Fibroblast of skin of right quadriceps (primary cell): ENCODE measurements at regions not wholly inside any gene's neighbourhood (a gene's known extent, or its start where the extent isn't known, plus 50 kb on each side); places are given as distances from the start of the nearest gene placed in this dataset.

ENCODE experiments used
- DNase-seq: peaks from one replicate; pipeline ENCODE4 v3.0.0-alpha.2; 2013

DNA sequence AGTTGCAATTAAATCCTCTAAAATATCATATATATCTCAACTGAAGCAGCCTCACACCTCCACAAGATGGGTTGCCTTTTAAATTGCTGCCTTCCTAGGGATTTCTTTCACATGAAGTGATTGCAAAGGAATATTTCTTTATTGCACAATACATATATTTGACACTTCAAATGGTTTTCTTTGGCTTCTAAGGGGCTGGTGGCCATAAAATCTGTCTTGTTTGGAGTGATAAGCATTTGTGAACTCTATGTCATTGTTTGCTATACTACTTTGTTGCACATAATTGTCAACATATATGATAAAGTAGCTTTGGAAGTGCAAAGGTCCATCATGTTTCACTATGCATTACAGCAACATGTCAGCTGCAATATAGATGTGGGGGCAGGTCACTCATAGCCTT, 2380.9 kb downstream of the PCDH9 start:
- DNase-seq: peak; percentile 2

DNA sequence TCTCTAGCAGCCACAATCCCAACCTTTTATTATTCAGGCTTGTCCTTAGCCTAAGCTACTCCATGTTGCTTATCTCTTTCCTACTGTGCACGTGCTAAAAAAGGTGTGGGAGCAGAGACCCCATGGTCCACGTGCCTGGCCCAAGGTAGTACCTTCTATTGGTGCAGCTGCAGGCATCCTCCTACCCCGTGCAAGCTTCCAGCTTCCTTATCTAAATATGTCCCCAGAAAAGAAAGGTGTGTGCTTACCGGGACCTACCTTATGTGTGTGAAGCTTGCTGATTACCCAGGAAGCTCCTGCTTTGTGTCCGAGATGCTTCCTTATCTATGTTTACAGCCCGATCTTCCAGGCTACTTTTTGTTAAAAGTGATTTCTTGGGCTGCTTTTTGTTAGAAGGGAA, 2382.4 kb downstream of the PCDH9 start:
- DNase-seq: no peak

GRCh38 chr13:64845110-64845509, 2385.0 kb downstream of the PCDH9 start:
- no peak for DNase-seq

DNA sequence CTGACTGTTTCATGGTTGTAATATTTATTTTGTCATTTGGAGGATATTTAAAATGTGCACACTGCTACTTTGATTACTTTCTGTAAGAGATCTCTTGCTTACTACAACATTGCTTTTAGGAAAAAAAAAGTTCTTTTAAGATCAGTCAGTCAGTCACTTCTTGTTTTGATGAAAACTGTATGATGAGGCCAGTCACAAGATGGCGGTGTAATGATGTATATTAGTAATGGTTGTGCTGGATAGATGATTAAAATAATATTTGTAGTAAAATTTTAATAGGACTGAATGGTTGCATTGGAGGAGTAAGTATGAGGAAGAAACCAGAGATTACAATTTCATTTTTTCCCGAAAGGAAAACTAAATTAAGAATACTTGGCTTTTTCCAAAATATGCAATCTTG, 2411.1 kb downstream of the PCDH9 start:
- DNase-seq: no peak

GRCh38 chr13:64817691-64818090, 2412.4 kb downstream of the PCDH9 start:
- peak; percentile 39 for DNase-seq

DNA sequence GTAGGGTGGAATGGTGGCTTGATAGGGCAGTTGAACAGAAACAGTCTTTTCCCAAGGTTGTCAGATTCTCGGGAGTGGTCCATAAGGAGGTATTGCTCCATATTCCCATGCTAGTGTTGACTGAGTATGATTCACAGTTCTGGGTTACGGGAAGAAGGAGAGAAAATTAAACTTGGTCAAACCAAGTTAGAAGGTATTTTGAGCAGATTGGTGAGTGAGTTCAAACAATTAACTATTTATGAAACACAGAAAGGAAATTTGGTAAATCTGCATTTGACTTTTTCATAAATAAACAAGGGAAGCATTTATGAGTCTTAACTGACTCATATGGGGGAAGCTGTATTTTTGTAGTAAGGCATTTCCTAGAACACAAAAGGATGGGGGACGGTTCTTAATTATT, 2419.4 kb downstream of the PCDH9 start:
- peak; percentile 26 for DNase-seq

DNA sequence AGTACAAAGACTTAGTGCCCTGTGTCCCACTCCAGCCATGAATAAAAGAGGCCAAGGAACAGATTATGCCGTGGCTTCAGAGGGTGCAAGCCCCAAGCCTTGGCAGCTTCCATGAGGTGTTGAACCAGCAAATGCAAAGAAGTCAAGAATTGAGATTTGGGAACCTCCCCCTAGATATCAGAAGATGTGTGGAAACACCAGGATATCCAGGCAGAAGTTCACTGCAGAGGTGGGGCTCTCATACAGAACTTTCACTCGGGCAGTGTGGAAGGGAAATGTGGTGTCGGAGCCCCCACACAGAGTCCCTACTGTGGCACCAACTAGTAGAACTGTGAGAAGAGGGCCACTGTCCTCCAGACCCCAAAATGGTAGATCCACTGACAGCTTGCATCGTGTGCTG, 2421.4 kb downstream of the PCDH9 start:
- no peak for DNase-seq

DNA sequence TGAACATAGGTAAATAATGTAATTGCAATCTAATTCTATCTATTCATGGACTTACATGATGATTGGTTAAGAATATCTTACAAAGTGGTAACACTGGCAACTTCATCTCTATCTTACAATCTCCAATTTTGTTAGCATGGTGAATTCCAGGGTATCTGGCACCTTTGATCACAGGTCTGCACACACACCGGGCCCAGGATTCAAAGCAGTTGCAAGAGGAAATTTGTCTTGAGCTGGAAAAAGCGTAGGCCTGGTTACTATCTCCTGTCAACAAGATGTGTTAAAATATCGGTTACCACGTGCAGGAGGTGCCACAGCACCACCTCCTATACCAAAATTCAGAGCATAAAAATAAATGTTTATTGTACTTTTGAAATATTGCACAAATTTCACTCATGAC, 2428.4 kb downstream of the PCDH9 start:
- DNase-seq: no peak

GRCh38 chr13:64798422-64798821, 2431.7 kb downstream of the PCDH9 start:
- no peak for DNase-seq

GRCh38 chr13:64793592-64793991, 2436.5 kb downstream of the PCDH9 start:
- DNase-seq: no peak

- DNase-seq: no peak
Measured at GRCh38 chr13:64793131-64793530, 2437.0 kb downstream of the PCDH9 start.

DNA sequence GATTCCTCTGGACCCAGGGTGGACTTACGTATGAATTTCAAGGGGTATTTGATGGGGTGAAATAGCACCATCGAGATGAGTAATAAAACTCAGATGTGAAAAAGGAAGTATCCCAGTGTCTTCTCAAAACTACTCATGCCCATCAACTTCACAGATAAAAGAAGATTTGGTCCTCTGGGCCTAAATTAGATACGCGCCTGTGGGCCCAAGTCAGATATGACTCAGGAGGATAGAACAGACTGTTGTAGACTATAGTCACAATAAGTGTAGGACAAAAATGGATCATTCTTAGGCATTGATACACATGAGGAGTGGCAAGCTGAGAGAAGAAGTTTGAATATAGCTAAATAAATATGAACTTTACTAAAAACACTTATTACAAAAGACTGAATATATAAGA, 2438.8 kb downstream of the PCDH9 start:
- DNase-seq: no peak

DNA sequence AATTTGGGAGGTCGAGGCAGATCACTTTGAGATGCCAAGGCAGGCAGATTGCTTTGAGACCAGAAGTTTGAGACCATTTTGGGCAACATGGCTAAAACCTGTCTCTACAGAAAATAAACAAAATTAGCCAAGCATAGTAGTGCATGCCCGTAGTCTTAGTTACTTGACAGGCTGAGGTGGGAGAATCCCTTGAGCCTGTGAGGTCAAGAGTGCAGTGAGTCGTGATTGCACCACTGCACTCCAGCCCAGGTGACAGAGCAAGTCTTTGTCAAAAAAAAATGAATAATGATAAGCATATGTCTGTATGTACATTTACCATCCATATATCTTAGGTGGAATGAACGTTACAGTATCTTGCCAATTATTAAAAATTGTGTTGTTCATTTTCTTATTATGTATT, 2447.7 kb downstream of the PCDH9 start:
- no peak for DNase-seq

GRCh38 chr13:64778002-64778401, 2452.1 kb downstream of the PCDH9 start:
- no peak for DNase-seq

DNA sequence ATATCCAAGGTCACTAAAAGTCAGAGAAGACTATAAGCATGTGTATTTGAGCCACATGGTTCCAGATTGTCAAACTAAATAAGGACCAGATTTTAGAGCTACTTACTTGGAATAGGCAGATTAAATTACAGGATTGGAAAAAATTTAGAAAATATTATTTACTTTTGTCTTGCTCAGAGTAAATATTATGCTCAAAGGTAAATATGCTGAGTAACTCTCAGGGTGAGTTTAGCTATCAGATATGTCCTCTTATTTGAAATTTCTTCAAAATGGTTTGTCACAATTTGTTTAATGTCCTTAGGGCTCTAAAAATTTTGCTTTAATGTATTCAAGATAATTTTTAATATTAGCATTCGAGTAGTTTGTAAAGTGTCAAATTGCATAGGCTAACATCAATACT, 2455.2 kb downstream of the PCDH9 start:
- no peak for DNase-seq

- DNase-seq: no peak
Measured at GRCh38 chr13:64770743-64771142, 2459.4 kb downstream of the PCDH9 start.

- no peak for DNase-seq
Measured at GRCh38 chr13:64767054-64767453, 2463.1 kb downstream of the PCDH9 start.

DNA sequence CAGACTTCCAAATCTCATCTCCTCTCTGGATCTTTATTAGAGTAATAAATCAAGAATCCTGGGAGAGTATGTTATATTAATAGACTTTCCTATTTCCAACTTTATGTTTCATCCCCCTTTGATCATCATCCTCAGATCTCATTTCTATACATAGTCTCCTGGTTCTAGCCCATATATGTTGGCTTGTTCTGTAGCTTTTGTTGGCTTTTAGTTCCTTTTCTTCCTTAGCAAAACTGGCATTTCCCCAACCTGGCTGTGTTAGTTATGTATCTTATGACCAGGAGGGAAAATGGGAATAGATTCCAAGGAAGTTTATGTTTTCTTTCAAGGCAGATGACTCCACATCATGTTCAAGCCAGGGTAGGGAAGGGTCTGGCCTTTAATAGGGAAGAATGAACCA, 2464.5 kb downstream of the PCDH9 start:
- DNase-seq: no peak

GRCh38 chr13:64758521-64759244, 2471.5 kb downstream of the PCDH9 start:
- DNase-seq: peak; percentile 18

- no peak for DNase-seq
Measured at GRCh38 chr13:64756621-64757020, 2473.5 kb downstream of the PCDH9 start.

GRCh38 chr13:64755961-64756360, 2474.2 kb downstream of the PCDH9 start:
- DNase-seq: no peak

- DNase-seq: peak; percentile 24
Measured at GRCh38 chr13:64753233-64754000, 2476.7 kb downstream of the PCDH9 start.

- DNase-seq: no peak
Measured at GRCh38 chr13:64749301-64749700, 2480.8 kb downstream of the PCDH9 start.

DNA sequence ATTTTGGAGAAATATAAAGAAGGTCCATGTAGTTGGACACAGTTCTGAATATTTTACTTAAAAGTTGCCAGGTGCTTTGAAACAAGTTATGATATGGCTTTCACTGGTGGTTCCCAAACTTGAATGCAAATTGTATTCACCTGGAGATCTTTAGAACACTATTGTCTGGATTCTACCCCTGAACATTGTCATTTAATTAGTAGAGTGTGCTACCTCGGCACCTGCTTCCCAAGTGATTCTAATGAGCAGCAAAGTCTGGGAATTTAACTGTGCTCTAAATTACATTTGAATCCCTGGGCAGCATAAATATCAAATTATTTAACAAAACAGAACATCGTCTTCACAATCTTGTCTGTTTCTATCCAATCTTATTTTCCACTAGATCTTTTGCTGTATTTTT, 2483.3 kb downstream of the PCDH9 start:
- no peak for DNase-seq

DNA sequence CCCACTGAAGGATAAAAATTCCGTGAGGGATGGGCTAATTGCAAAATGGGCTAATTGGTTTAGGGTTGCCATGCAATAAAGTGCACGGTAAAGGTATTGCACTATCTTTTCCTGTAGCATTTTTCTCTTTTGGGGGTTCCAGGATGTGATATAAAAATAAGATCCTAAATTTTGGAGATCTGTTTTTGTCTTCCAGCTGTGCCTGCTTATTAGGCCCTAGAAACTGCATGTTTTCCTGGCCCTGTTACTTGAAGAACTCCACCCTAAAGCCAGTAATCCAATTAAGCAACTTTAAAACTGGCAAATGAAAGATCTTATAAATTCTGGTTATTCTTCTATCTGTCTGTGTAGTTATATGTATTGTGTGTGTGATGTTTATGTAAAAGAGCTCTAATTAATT, 2489.6 kb downstream of the PCDH9 start:
- DNase-seq: no peak
